ENCODE measurements at regions not wholly inside any gene's neighbourhood (a gene's known extent, or its start where the extent isn't known, plus 50 kb on each side); places are given as distances from the start of the nearest gene placed in this dataset.

- 92% methylated on average over 6 of the region's 6 CpGs for WGBS
- Histone ChIP-seq H3K9me3 (no peaks in the 10 kb centered on the region), H3K27me3 (no peaks in the 10 kb centered on the region), H3K36me3 (no peaks in the 10 kb centered on the region), H3K27ac (replicated peaks in 1 of 4) (no peak overlapping the region), H3K4me3 (no peak overlapping the region), H3K4me1 (no peaks in the 10 kb centered on the region)
- intact Hi-C loops (cut with DNase I): no loop called here
- TF ChIP-seq POLR2A (IDR thresholded peaks at IDR 0.05; ENCODE audit: low read depth) (no peak), CTCF (IDR thresholded peaks at IDR 0.05) (no peak), EP300 (IDR thresholded peaks at IDR 0.05) (no peak), POLR2AphosphoS5 (IDR thresholded peaks at IDR 0.05) (no peak)
- DNase-seq (ENCODE audit: extremely low spot score): no peak
Observed at GRCh38 chr4:11299016-11299415, 129.7 kb downstream of the HS3ST1 start.

DNA sequence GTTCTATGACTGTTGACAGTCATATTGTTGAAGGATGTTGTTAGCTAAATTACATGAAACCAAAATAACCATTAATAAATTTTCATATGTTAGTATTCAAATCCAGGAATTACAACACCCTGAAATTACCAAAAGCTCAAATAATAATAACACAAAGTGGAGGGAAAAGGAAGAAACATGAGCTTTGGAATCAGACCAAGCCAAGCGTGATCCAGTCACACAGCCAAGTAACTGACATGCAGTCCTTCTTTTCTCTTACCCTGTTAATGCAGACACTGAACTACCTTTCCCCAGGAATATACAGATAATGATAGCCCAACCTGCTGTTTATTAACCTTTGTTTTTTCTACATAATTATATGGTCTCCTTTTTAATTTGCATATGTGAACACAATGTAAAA lies 130.2 kb downstream of the HS3ST1 start:
- no peak overlapping the region for H3K27ac ChIP-seq (replicated peaks in 1 of 4)
- H3K9me3 ChIP-seq: no peaks in the 10 kb centered on the region
- 52% methylated on average over 1 of the region's 1 CpG for WGBS
- no peaks in the 10 kb centered on the region for H3K27me3 ChIP-seq
- intact Hi-C loops (cut with DNase I): no loop called here
- no peak for DNase-seq (ENCODE audit: extremely low spot score)
- no peaks in the 10 kb centered on the region for H3K36me3 ChIP-seq
- H3K4me1 ChIP-seq: no peaks in the 10 kb centered on the region
- TF ChIP-seq POLR2A (IDR thresholded peaks at IDR 0.05; ENCODE audit: low read depth): no peak
- no peak for TF ChIP-seq CTCF (IDR thresholded peaks at IDR 0.05)
- TF ChIP-seq POLR2AphosphoS5 (IDR thresholded peaks at IDR 0.05): no peak
- no peak for TF ChIP-seq EP300 (IDR thresholded peaks at IDR 0.05)
- no peak overlapping the region for H3K4me3 ChIP-seq

GRCh38 chr4:11297627-11298026 lies 131.1 kb downstream of the HS3ST1 start:
- no peaks in the 10 kb centered on the region for H3K9me3 ChIP-seq
- 85% methylated on average over 3 of the region's 3 CpGs for WGBS
- intact Hi-C loops (cut with DNase I): no loop called here
- no peaks in the 10 kb centered on the region for H3K4me1 ChIP-seq
- H3K36me3 ChIP-seq: no peaks in the 10 kb centered on the region
- H3K4me3 ChIP-seq: no peak overlapping the region
- TF ChIP-seq POLR2AphosphoS5 (IDR thresholded peaks at IDR 0.05) (no peak), CTCF (IDR thresholded peaks at IDR 0.05) (no peak), POLR2A (IDR thresholded peaks at IDR 0.05; ENCODE audit: low read depth) (no peak), EP300 (IDR thresholded peaks at IDR 0.05) (no peak)
- H3K27me3 ChIP-seq: no peaks in the 10 kb centered on the region
- DNase-seq (ENCODE audit: extremely low spot score): no peak
- H3K27ac ChIP-seq (replicated peaks in 1 of 4): no peak overlapping the region

- H3K36me3 ChIP-seq: no peaks in the 10 kb centered on the region
- intact Hi-C loops (cut with DNase I): no loop called here
- H3K9me3 ChIP-seq: no peaks in the 10 kb centered on the region
- H3K4me1 ChIP-seq: no peaks in the 10 kb centered on the region
- no peak for DNase-seq (ENCODE audit: extremely low spot score)
- no peak overlapping the region for H3K4me3 ChIP-seq
- WGBS: 46% methylated on average over 4 of the region's 4 CpGs
- TF ChIP-seq CTCF (IDR thresholded peaks at IDR 0.05) (no peak), POLR2AphosphoS5 (IDR thresholded peaks at IDR 0.05) (no peak), EP300 (IDR thresholded peaks at IDR 0.05) (no peak), POLR2A (IDR thresholded peaks at IDR 0.05; ENCODE audit: low read depth) (no peak)
- H3K27me3 ChIP-seq: no peaks in the 10 kb centered on the region
- no peak overlapping the region for H3K27ac ChIP-seq (replicated peaks in 1 of 4)
Observed at GRCh38 chr4:11297201-11297600, 131.5 kb downstream of the HS3ST1 start.

GRCh38 chr4:11293866-11294265 lies 134.8 kb downstream of the HS3ST1 start:
- no peak for DNase-seq (ENCODE audit: extremely low spot score)
- intact Hi-C loops (cut with DNase I): no loop called here
- WGBS: 70% methylated on average over 1 of the region's 1 CpG

More at GRCh38 chr4:11293866-11294265, 134.8 kb downstream of the HS3ST1 start:
- H3K9me3 ChIP-seq: no peaks in the 10 kb centered on the region
- no peak overlapping the region for H3K27ac ChIP-seq (replicated peaks in 1 of 4)
- TF ChIP-seq POLR2A (IDR thresholded peaks at IDR 0.05; ENCODE audit: low read depth) (no peak), CTCF (IDR thresholded peaks at IDR 0.05) (no peak), EP300 (IDR thresholded peaks at IDR 0.05) (no peak), POLR2AphosphoS5 (IDR thresholded peaks at IDR 0.05) (no peak)
- H3K4me1 ChIP-seq: no peaks in the 10 kb centered on the region
- no peak overlapping the region for H3K4me3 ChIP-seq
- no peaks in the 10 kb centered on the region for H3K36me3 ChIP-seq
- H3K27me3 ChIP-seq: no peaks in the 10 kb centered on the region
